ENCODE measurements at regions not wholly inside any gene's neighbourhood (a gene's known extent, or its start where the extent isn't known, plus 50 kb on each side); places are given as distances from the start of the nearest gene placed in this dataset.

GRCh38 chr1:218835609-218836008, 338.1 kb upstream of the LYPLAL1 start:
- Mint-ChIP-seq H3K27me3 (ENCODE audit: low read depth in 3 of 3) (peaks cover 3 to 5% (median 4%) of the 10 kb centered on the region in 3 donors), H3K4me3 (no peak overlapping the region), H3K4me1 (no peaks in the 10 kb centered on the region), H3K27ac (no peak overlapping the region), H3K36me3 (no peaks in the 10 kb centered on the region), H3K9me3 (peaks cover 0 to 5% (median 2%) of the 10 kb centered on the region in 7 donors)
- TF ChIP-seq, protein P1, sequence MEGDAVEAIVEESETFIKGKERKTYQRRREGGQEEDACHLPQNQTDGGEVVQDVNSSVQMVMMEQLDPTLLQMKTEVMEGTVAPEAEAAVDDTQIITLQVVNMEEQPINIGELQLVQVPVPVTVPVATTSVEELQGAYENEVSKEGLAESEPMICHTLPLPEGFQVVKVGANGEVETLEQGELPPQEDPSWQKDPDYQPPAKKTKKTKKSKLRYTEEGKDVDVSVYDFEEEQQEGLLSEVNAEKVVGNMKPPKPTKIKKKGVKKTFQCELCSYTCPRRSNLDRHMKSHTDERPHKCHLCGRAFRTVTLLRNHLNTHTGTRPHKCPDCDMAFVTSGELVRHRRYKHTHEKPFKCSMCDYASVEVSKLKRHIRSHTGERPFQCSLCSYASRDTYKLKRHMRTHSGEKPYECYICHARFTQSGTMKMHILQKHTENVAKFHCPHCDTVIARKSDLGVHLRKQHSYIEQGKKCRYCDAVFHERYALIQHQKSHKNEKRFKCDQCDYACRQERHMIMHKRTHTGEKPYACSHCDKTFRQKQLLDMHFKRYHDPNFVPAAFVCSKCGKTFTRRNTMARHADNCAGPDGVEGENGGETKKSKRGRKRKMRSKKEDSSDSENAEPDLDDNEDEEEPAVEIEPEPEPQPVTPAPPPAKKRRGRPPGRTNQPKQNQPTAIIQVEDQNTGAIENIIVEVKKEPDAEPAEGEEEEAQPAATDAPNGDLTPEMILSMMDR (IDR thresholded peaks at IDR 0.05), result no peak
- no peak overlapping the region for H3K9ac ChIP-seq (ENCODE audit: insufficient read depth, low read length, poor library complexity, severe bottlenecking)
- intact Hi-C loops (cut with micrococcal nuclease), result no loop called here
- no peak overlapping the region for H3K27ac ChIP-seq (ENCODE audit: low read depth in 1 of 2, low read length in 2 of 2)
- H3K9me3 ChIP-seq (replicated peaks in 1 of 2; ENCODE audit: control insufficient read depth in 1 of 2, insufficient read depth in 1 of 2, low read length in 2 of 2), result no peaks in the 10 kb centered on the region
- H3K4me3 ChIP-seq (replicated peaks in 1 of 3; ENCODE audit: low read depth in 2 of 3, low read length in 3 of 3), result no peak overlapping the region
- H3K4me2 ChIP-seq (replicated peaks; ENCODE audit: extremely low read depth, low read length, poor library complexity, severe bottlenecking), result no peak overlapping the region
- H3K27me3 ChIP-seq (ENCODE audit: control insufficient read depth in 2 of 2, insufficient read depth in 2 of 2, low read length in 2 of 2), result no peaks in the 10 kb centered on the region
- no peaks in the 10 kb centered on the region for H3K4me1 ChIP-seq (ENCODE audit: control insufficient read depth in 1 of 2, insufficient read depth in 2 of 2, low read length in 2 of 2)
- WGBS (ENCODE audit: insufficient coverage), result no CpG with 5 or more reads among the region's 1 CpG
- DNase-seq, result no peak
- H3K79me2 ChIP-seq (ENCODE audit: insufficient read depth, low read length), result no peaks in the 10 kb centered on the region
- H2AFZ ChIP-seq (ENCODE audit: insufficient read depth, low read depth, low read length, poor library complexity, severe bottlenecking), result no peak overlapping the region
- H3K36me3 ChIP-seq (replicated peaks in 1 of 2; ENCODE audit: control insufficient read depth in 1 of 2, insufficient read depth in 2 of 2, low read length in 2 of 2), result no peaks in the 10 kb centered on the region
- no peaks in the 10 kb centered on the region for H4K20me1 ChIP-seq (ENCODE audit: insufficient read depth, low read length)

- Mint-ChIP-seq H3K27ac (no peak overlapping the region), H3K4me1 (no peaks in the 10 kb centered on the region)
Measured at GRCh38 chr1:218836264-218836663, 337.4 kb upstream of the LYPLAL1 start.

More at GRCh38 chr1:218836264-218836663, 337.4 kb upstream of the LYPLAL1 start:
- Histone ChIP-seq H3K27me3 (ENCODE audit: control insufficient read depth in 2 of 2, insufficient read depth in 2 of 2, low read length in 2 of 2) (no peaks in the 10 kb centered on the region), H3K79me2 (ENCODE audit: insufficient read depth, low read length) (no peaks in the 10 kb centered on the region), H3K9me3 (replicated peaks in 1 of 2; ENCODE audit: control insufficient read depth in 1 of 2, insufficient read depth in 1 of 2, low read length in 2 of 2) (no peaks in the 10 kb centered on the region), H2AFZ (ENCODE audit: insufficient read depth, low read depth, low read length, poor library complexity, severe bottlenecking) (no peak overlapping the region), H3K4me3 (replicated peaks in 1 of 3; ENCODE audit: low read depth in 2 of 3, low read length in 3 of 3) (no peak overlapping the region), H3K4me1 (ENCODE audit: control insufficient read depth in 1 of 2, insufficient read depth in 2 of 2, low read length in 2 of 2) (no peaks in the 10 kb centered on the region), H3K27ac (ENCODE audit: low read depth in 1 of 2, low read length in 2 of 2) (no peak overlapping the region), H3K4me2 (replicated peaks; ENCODE audit: extremely low read depth, low read length, poor library complexity, severe bottlenecking) (no peak overlapping the region), H3K36me3 (replicated peaks in 1 of 2; ENCODE audit: control insufficient read depth in 1 of 2, insufficient read depth in 2 of 2, low read length in 2 of 2) (no peaks in the 10 kb centered on the region), H4K20me1 (ENCODE audit: insufficient read depth, low read length) (no peaks in the 10 kb centered on the region), H3K9ac (ENCODE audit: insufficient read depth, low read length, poor library complexity, severe bottlenecking) (no peak overlapping the region)
- intact Hi-C loops (cut with micrococcal nuclease), result no loop called here
- peaks cover 3 to 7% (median 4%) of the 10 kb centered on the region in 3 donors for H3K27me3 Mint-ChIP-seq (ENCODE audit: low read depth in 3 of 3)
- no peak for DNase-seq
- peaks cover 0 to 5% (median 2%) of the 10 kb centered on the region in 7 donors for H3K9me3 Mint-ChIP-seq
- no CpG with 5 or more reads among the region's 3 CpGs for WGBS (ENCODE audit: insufficient coverage)
- H3K36me3 Mint-ChIP-seq, result no peaks in the 10 kb centered on the region
- no peak overlapping the region for H3K4me3 Mint-ChIP-seq
- TF ChIP-seq, protein P1 (IDR thresholded peaks at IDR 0.05), result no peak
